Cardiac fibroblast (primary cell): ENCODE measurements at regions not wholly inside any gene's neighbourhood (a gene's known extent, or its start where the extent isn't known, plus 50 kb on each side); places are given as distances from the start of the nearest gene placed in this dataset.
"Not testable (repeated sequence)": the region's sequence is repeated elsewhere in the genome, so short reads cannot be mapped to it uniquely, and the experiment has no call there.

Source experiments
- DNase-seq, 2 donors: peaks; one replicate each; pipeline versions ENCODE4 v3.0.0 to v3.0.0-alpha.2; 2010; ENCODE audit warnings: low read depth in 2 of 2
- H3K4me3 ChIP-seq, 2 donors: replicated peaks in 1 of 2; 1 replicate in 1 of 2; 2 replicates in 1 of 2; pipeline ENCODE4 v1.5.1; 2011; ENCODE audit warnings: low read depth in 2 of 2, low read length in 2 of 2, mild to moderate bottlenecking in 2 of 2, moderate library complexity in 1 of 2
- CTCF ChIP-seq: IDR thresholded peaks from one replicate; pipeline ENCODE4 v1.5.1; 2011; ENCODE audit warnings: low read depth, mild to moderate bottlenecking, low read length, inconsistent platforms

- peak; percentile 22 to 23 for DNase-seq
- no peak for TF ChIP-seq CTCF
- no peak overlapping the region for H3K4me3 ChIP-seq
These were observed 60.6 kb upstream of the VKORC1L1 start for GRCh38 chr7:65812281-65812680.

- not testable (repeated sequence) for H3K4me3 ChIP-seq
- peak; percentile 62 to 86 for DNase-seq
These were observed 58.2 kb upstream of the VKORC1L1 start for GRCh38 chr7:65814556-65815167.

GRCh38 chr7:65820287-65820950 lies 52.5 kb upstream of the VKORC1L1 start:
- no peak overlapping the region for H3K4me3 ChIP-seq
- TF ChIP-seq CTCF: no peak
- DNase-seq: peak; percentile 6 to 17
